ENCODE measurements at regions not wholly inside any gene's neighbourhood (a gene's known extent, or its start where the extent isn't known, plus 50 kb on each side); places are given as distances from the start of the nearest gene placed in this dataset.

DNA sequence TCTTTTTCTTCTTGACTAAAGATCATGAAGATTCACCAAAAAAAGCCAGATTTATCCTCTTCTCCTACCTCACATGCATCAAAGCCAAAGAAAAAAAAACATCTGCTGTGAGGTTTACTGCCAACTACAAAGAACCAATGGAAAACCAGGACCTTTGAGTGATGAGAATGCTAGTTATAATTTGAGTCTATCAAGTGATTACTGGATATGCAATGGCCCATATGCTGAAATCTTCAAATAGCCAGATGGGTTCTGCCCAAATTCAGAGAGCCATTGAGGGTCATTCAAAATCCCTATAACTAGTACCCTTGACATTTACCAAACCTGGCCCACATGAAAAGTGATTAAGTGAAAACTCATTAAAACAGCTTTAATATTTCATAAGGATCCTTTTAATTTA is 78.4 kb upstream of the ACO1 start:
- no peaks in the 10 kb centered on the region for H3K4me1 ChIP-seq (replicated peaks in 1 of 2; ENCODE audit: control insufficient read depth in 2 of 2, insufficient read depth in 2 of 2, low read length in 2 of 2)
- no peak overlapping the region for H3K4me2 ChIP-seq (ENCODE audit: insufficient read depth, low read length)
- BruUV-seq (replicated peaks): no TSS peak
- in situ Hi-C loops (cut with MboI): no loop called here
- no peaks in the 10 kb centered on the region for H4K20me1 ChIP-seq (replicated peaks; ENCODE audit: control insufficient read depth, insufficient read depth, low read length)
- H3K27ac ChIP-seq (ENCODE audit: extremely low read depth, low read depth, low read length): no peak overlapping the region
- ChIA-PET CTCF (ENCODE audit: low intra/inter-chr PET ratio) (no interaction called here), POLR2A (no interaction called here)
- H3K27me3 ChIP-seq (ENCODE audit: control insufficient read depth in 2 of 2, insufficient read depth in 2 of 2, low read length in 2 of 2): no peaks in the 10 kb centered on the region
- no peaks in the 10 kb centered on the region for H3K36me3 ChIP-seq (ENCODE audit: control insufficient read depth, insufficient read depth, low read length)
- H3K9me1 ChIP-seq (ENCODE audit: control insufficient read depth, insufficient read depth, low read length): no peaks in the 10 kb centered on the region
- FAIRE-seq (no peak), ATAC-seq (no peak), DNase-seq (ENCODE audit: extremely low read depth in 1 of 4, low spot score in 3 of 4) (no peak)
- no peaks in the 10 kb centered on the region for H3K9me3 ChIP-seq (replicated peaks; ENCODE audit: control insufficient read depth, insufficient read depth, low read depth, low read length)
- TF ChIP-seq PREB (CRISPR knock-in tag; IDR thresholded peaks at IDR 0.05) (no peak), SAP30 (IDR thresholded peaks at IDR 0.05; ENCODE audit: borderline replicate concordance, insufficient read depth, low read depth, low read length, poor library complexity, severe bottlenecking) (no peak), ZNF3 (CRISPR knock-in tag; IDR thresholded peaks at IDR 0.05) (no peak), OTX1 (CRISPR knock-in tag; IDR thresholded peaks at IDR 0.05) (no peak), POLR2B (IDR thresholded peaks at IDR 0.05; ENCODE audit: low read depth, partially characterized antibody) (no peak), WHSC1 (IDR thresholded peaks at IDR 0.05; ENCODE audit: low read length) (no peak), ID3 (CRISPR knock-in tag; IDR thresholded peaks at IDR 0.05) (no peak), ID3 (tag; IDR thresholded peaks at IDR 0.05) (no peak)
- no peak overlapping the region for H2AFZ ChIP-seq (ENCODE audit: low read depth, low read length)
- no peaks in the 10 kb centered on the region for H3K79me2 ChIP-seq (ENCODE audit: control insufficient read depth, insufficient read depth, low read length)
- intact Hi-C loops (cut with micrococcal nuclease): no loop called here
- H3K4me3 ChIP-seq: no peak overlapping the region
- H3K9ac ChIP-seq (ENCODE audit: insufficient read depth in 1 of 2, low read depth in 2 of 2, low read length in 2 of 2): no peak overlapping the region

Measured in K562 (cell line).